Neural cell (in vitro differentiated cells): ENCODE measurements at regions not wholly inside any gene's neighbourhood (a gene's known extent, or its start where the extent isn't known, plus 50 kb on each side); places are given as distances from the start of the nearest gene placed in this dataset.
A peak's percentile ranks its signal among the peaks of the same experiment; 100 is the strongest.

Experiments used
- EP300 ChIP-seq: fragments of 450-650 bp; conservative IDR thresholded peaks from 2 replicates; pipeline ENCODE4 v1.6.1; 2014; ENCODE audit warnings: antibody characterized with exemption, mild to moderate bottlenecking, moderate library complexity; ENCODE audit not compliant: poor library complexity, severe bottlenecking
- TF ChIP-seq, protein P1 (sequence below): fragments of 450-650 bp; IDR thresholded peaks from 2 replicates; pipeline ENCODE4 v1.5.1; 2014; ENCODE audit warnings: antibody characterized with exemption, mild to moderate bottlenecking, moderate library complexity; ENCODE audit not compliant: poor library complexity, severe bottlenecking
- TF ChIP-seq, protein P2 (sequence below): IDR thresholded peaks from 2 replicates; pipeline ENCODE4 v1.6.1; 2012; ENCODE audit warnings: borderline replicate concordance

DNA sequence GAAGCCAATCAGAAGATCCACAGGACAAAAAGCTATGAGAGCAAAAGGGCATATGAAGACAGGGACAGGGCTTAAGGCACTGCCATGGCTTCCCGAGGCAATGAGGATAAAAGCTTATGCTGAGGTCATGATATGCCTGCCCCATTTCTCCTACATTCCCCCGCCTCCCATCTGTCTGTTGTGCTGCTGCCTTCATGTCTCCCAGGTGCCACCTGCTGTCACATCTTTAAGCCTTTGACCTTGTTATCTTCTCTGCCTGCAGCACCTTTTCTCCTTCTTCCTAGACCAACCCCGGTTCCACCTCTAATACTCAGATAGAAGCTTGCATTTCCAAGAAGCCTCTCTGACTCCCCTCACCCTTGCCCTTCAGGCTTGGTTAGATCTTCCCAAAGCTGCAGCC lies 213.8 kb downstream of the ARRDC4 start:
- TF ChIP-seq EP300 = no peak
- TF ChIP-seq, protein P1, sequence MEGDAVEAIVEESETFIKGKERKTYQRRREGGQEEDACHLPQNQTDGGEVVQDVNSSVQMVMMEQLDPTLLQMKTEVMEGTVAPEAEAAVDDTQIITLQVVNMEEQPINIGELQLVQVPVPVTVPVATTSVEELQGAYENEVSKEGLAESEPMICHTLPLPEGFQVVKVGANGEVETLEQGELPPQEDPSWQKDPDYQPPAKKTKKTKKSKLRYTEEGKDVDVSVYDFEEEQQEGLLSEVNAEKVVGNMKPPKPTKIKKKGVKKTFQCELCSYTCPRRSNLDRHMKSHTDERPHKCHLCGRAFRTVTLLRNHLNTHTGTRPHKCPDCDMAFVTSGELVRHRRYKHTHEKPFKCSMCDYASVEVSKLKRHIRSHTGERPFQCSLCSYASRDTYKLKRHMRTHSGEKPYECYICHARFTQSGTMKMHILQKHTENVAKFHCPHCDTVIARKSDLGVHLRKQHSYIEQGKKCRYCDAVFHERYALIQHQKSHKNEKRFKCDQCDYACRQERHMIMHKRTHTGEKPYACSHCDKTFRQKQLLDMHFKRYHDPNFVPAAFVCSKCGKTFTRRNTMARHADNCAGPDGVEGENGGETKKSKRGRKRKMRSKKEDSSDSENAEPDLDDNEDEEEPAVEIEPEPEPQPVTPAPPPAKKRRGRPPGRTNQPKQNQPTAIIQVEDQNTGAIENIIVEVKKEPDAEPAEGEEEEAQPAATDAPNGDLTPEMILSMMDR = peak; percentile 36
- TF ChIP-seq, protein P2, sequence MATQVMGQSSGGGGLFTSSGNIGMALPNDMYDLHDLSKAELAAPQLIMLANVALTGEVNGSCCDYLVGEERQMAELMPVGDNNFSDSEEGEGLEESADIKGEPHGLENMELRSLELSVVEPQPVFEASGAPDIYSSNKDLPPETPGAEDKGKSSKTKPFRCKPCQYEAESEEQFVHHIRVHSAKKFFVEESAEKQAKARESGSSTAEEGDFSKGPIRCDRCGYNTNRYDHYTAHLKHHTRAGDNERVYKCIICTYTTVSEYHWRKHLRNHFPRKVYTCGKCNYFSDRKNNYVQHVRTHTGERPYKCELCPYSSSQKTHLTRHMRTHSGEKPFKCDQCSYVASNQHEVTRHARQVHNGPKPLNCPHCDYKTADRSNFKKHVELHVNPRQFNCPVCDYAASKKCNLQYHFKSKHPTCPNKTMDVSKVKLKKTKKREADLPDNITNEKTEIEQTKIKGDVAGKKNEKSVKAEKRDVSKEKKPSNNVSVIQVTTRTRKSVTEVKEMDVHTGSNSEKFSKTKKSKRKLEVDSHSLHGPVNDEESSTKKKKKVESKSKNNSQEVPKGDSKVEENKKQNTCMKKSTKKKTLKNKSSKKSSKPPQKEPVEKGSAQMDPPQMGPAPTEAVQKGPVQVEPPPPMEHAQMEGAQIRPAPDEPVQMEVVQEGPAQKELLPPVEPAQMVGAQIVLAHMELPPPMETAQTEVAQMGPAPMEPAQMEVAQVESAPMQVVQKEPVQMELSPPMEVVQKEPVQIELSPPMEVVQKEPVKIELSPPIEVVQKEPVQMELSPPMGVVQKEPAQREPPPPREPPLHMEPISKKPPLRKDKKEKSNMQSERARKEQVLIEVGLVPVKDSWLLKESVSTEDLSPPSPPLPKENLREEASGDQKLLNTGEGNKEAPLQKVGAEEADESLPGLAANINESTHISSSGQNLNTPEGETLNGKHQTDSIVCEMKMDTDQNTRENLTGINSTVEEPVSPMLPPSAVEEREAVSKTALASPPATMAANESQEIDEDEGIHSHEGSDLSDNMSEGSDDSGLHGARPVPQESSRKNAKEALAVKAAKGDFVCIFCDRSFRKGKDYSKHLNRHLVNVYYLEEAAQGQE = no peak
